GM12891 (cell line): ENCODE measurements at regions not wholly inside any gene's neighbourhood (a gene's known extent, or its start where the extent isn't known, plus 50 kb on each side); places are given as distances from the start of the nearest gene placed in this dataset.

Experiments used
- POLR2AphosphoS5 ChIP-seq: IDR thresholded peaks from 2 replicates; pipeline ENCODE4 v1.6.1; 2011; ENCODE audit warnings: low read depth, low read length, control low read depth
- TAF1 ChIP-seq: IDR thresholded peaks from 2 replicates; pipeline ENCODE4 v1.6.1; 2011; ENCODE audit warnings: low read depth, low read length, control low read depth

GRCh38 chr14:41986083-41986645, 379.5 kb downstream of the LRFN5 start:
- no peak for TF ChIP-seq TAF1
- TF ChIP-seq POLR2AphosphoS5, result no peak
